HEK293T (cell line): ENCODE measurements at regions not wholly inside any gene's neighbourhood (a gene's known extent, or its start where the extent isn't known, plus 50 kb on each side); places are given as distances from the start of the nearest gene placed in this dataset.

Source experiments
- BHLHE40 ChIP-seq: fragments of 450-650 bp; IDR thresholded peaks from 2 replicates; pipeline ENCODE4 v1.6.1; 2016; ENCODE audit warnings: mild to moderate bottlenecking, moderate library complexity, borderline replicate concordance
- FOXA1 ChIP-seq: fragments of 450-650 bp; IDR thresholded peaks from 2 replicates; pipeline ENCODE4 v1.6.1; 2016; ENCODE audit warnings: mild to moderate bottlenecking
- HDGF ChIP-seq: fragments of 450-650 bp; IDR thresholded peaks from 2 replicates; pipeline ENCODE4 v1.6.1; 2017; ENCODE audit warnings: antibody characterized with exemption, borderline replicate concordance
- SP1 ChIP-seq: fragments of 450-650 bp; IDR thresholded peaks from 2 replicates; pipeline ENCODE4 v1.6.1; 2017

- no peak for TF ChIP-seq BHLHE40
- no peak for TF ChIP-seq SP1
- TF ChIP-seq FOXA1 = no peak
- TF ChIP-seq HDGF = no peak
Observed at GRCh38 chr1:186617926-186618325, 62.3 kb downstream of the PTGS2 start.
